ENCODE measurements at regions not wholly inside any gene's neighbourhood (a gene's known extent, or its start where the extent isn't known, plus 50 kb on each side); places are given as distances from the start of the nearest gene placed in this dataset.

- Mint-ChIP-seq H3K4me1 (no peaks in the 10 kb centered on the region), H3K27ac (no peak overlapping the region), H3K36me3 (ENCODE audit: low read depth) (no peaks in the 10 kb centered on the region), H3K9me3 (no peaks in the 10 kb centered on the region), H3K4me3 (no peak overlapping the region), H3K27me3 (ENCODE audit: insufficient read depth) (peaks cover 14% of the 10 kb centered on the region)
- Histone ChIP-seq H3K9me3 (ENCODE audit: control insufficient read depth, low read length) (no peaks in the 10 kb centered on the region), H3K36me3 (ENCODE audit: control insufficient read depth, insufficient read depth, low read length) (no peaks in the 10 kb centered on the region), H3K27ac (ENCODE audit: low read depth, low read length) (no peak overlapping the region), H3K9ac (ENCODE audit: extremely low read depth, low read length, poor library complexity, severe bottlenecking) (no peak overlapping the region), H3K4me1 (ENCODE audit: control insufficient read depth, insufficient read depth, low read length) (no peaks in the 10 kb centered on the region), H3K4me3 (ENCODE audit: low read length) (no peak overlapping the region), H3K27me3 (ENCODE audit: control insufficient read depth, insufficient read depth, low read length, poor library complexity, severe bottlenecking) (peaks cover 8% of the 10 kb centered on the region)
- WGBS, 2 experiments (ENCODE audit: insufficient coverage in 1 of 2, insufficient read length in 1 of 2): 92 to 100% methylated on average over 2 of the region's 2 CpGs
- DNase-seq: no peak
- TF ChIP-seq, protein P1, sequence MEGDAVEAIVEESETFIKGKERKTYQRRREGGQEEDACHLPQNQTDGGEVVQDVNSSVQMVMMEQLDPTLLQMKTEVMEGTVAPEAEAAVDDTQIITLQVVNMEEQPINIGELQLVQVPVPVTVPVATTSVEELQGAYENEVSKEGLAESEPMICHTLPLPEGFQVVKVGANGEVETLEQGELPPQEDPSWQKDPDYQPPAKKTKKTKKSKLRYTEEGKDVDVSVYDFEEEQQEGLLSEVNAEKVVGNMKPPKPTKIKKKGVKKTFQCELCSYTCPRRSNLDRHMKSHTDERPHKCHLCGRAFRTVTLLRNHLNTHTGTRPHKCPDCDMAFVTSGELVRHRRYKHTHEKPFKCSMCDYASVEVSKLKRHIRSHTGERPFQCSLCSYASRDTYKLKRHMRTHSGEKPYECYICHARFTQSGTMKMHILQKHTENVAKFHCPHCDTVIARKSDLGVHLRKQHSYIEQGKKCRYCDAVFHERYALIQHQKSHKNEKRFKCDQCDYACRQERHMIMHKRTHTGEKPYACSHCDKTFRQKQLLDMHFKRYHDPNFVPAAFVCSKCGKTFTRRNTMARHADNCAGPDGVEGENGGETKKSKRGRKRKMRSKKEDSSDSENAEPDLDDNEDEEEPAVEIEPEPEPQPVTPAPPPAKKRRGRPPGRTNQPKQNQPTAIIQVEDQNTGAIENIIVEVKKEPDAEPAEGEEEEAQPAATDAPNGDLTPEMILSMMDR (conservative IDR thresholded peaks at IDR 0.05): no peak
These were observed 352.6 kb upstream of the SGCD start for GRCh38 chr5:155974369-155974768.

- Histone ChIP-seq H3K36me3 (ENCODE audit: control insufficient read depth, insufficient read depth, low read length) (no peaks in the 10 kb centered on the region), H3K9ac (ENCODE audit: extremely low read depth, low read length, poor library complexity, severe bottlenecking) (no peak overlapping the region), H3K27ac (ENCODE audit: low read depth, low read length) (no peak overlapping the region), H3K9me3 (ENCODE audit: control insufficient read depth, low read length) (no peaks in the 10 kb centered on the region), H3K4me3 (ENCODE audit: low read length) (no peak overlapping the region), H3K4me1 (ENCODE audit: control insufficient read depth, insufficient read depth, low read length) (no peaks in the 10 kb centered on the region), H3K27me3 (ENCODE audit: control insufficient read depth, insufficient read depth, low read length, poor library complexity, severe bottlenecking) (peaks cover 8% of the 10 kb centered on the region)
- H3K36me3 Mint-ChIP-seq (ENCODE audit: low read depth): no peaks in the 10 kb centered on the region
- no peak for DNase-seq
- H3K4me1 Mint-ChIP-seq: no peaks in the 10 kb centered on the region
- H3K4me3 Mint-ChIP-seq: no peak overlapping the region
- 92 to 94% methylated on average over 3 of the region's 3 CpGs for WGBS, 2 experiments (ENCODE audit: insufficient coverage in 1 of 2, insufficient read length in 1 of 2)
- H3K27ac Mint-ChIP-seq: no peak overlapping the region
- H3K27me3 Mint-ChIP-seq (ENCODE audit: insufficient read depth): peaks cover 14% of the 10 kb centered on the region
- H3K9me3 Mint-ChIP-seq: no peaks in the 10 kb centered on the region
- TF ChIP-seq, protein P1 (conservative IDR thresholded peaks at IDR 0.05): no peak
These were observed 348.1 kb upstream of the SGCD start for GRCh38 chr5:155978850-155979249.

DNA sequence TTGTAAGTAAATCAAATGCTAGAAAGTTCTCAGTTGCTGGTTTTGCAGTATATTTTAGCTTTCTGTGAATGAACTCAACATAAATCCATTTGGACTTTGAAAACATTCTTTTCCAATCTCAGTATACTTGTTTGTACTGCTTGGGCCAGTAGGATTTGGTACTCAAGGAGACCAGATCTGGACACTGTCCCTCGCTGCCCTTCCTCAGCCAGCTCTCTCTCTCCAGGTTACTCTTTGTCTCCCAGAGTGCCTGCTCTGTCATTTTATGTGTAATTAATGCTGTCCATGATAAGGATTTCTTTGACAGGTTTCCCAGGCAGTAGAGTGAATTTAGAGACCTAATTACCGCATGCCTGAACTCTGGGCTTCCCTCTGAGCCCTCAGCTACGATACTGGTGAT lies 344.6 kb upstream of the SGCD start:
- Mint-ChIP-seq H3K27ac (no peak overlapping the region), H3K9me3 (no peaks in the 10 kb centered on the region), H3K4me1 (no peaks in the 10 kb centered on the region), H3K27me3 (ENCODE audit: insufficient read depth) (peaks cover 4% of the 10 kb centered on the region), H3K36me3 (ENCODE audit: low read depth) (no peaks in the 10 kb centered on the region), H3K4me3 (no peak overlapping the region)
- DNase-seq: no peak
- H3K4me3 ChIP-seq (ENCODE audit: low read length): no peak overlapping the region
- no peak overlapping the region for H3K9ac ChIP-seq (ENCODE audit: extremely low read depth, low read length, poor library complexity, severe bottlenecking)
- H3K36me3 ChIP-seq (ENCODE audit: control insufficient read depth, insufficient read depth, low read length): no peaks in the 10 kb centered on the region
- WGBS, 2 experiments (ENCODE audit: insufficient coverage in 1 of 2, insufficient read length in 1 of 2): 93% methylated on average over 2 to 3 of the region's 3 CpGs
- H3K4me1 ChIP-seq (ENCODE audit: control insufficient read depth, insufficient read depth, low read length): no peaks in the 10 kb centered on the region
- H3K9me3 ChIP-seq (ENCODE audit: control insufficient read depth, low read length): no peaks in the 10 kb centered on the region
- TF ChIP-seq, protein P1 (conservative IDR thresholded peaks at IDR 0.05): no peak
- no peak overlapping the region for H3K27ac ChIP-seq (ENCODE audit: low read depth, low read length)
- no peaks in the 10 kb centered on the region for H3K27me3 ChIP-seq (ENCODE audit: control insufficient read depth, insufficient read depth, low read length, poor library complexity, severe bottlenecking)
